PC-9 (cell line): ENCODE measurements at regions not wholly inside any gene's neighbourhood (a gene's known extent, or its start where the extent isn't known, plus 50 kb on each side); places are given as distances from the start of the nearest gene placed in this dataset.

Source experiments
- BruUV-seq: library from RNA; stranded (reverse); fragments of 400-500 nt; replicated peaks from 2 replicates; lab custom pipeline; 2021; lab: Mats Ljungman, UMichigan
- CTCF ChIA-PET: fragments of 300-600 bp; sonication (Branson Sonifier 250); formaldehyde crosslinking; loops from one replicate; lab custom pipeline; 2022; ENCODE audit warnings: antibody characterized with exemption; lab: Charles Lee
- POLR2A ChIA-PET: fragments of 300-600 bp; sonication (Branson Sonifier 250); formaldehyde crosslinking; loops from one replicate; lab custom pipeline; 2022; ENCODE audit warnings: antibody characterized with exemption; ENCODE audit not compliant: unreplicated experiment; lab: Charles Lee
- DNase-seq, 2 experiments: peaks; one replicate each; pipeline versions ENCODE4 v3.0.0 to v3.0.0-alpha.2; 2015 to 2022; ENCODE audit warnings: mixed read lengths in 1 of 2
- H2AFZ ChIP-seq: fragments of 200-600 bp; sonication (generic); 2 replicates; pipeline ENCODE4 v1.8.1; 2017; ENCODE audit warnings: antibody characterized with exemption
- H3F3A ChIP-seq: fragments of 200-600 bp; sonication (generic); 2 replicates; pipeline ENCODE4 v1.8.1; 2017; ENCODE audit warnings: antibody characterized with exemption, mild to moderate bottlenecking, low read depth; ENCODE audit not compliant: insufficient read depth
- H3K27ac ChIP-seq: fragments of 200-600 bp; sonication (generic); 2 replicates; pipeline ENCODE4 v1.6.1; 2016; ENCODE audit warnings: mixed run types
- H3K27me3 ChIP-seq: fragments of 200-600 bp; sonication (generic); 2 replicates; pipeline ENCODE4 v1.6.1; 2016; ENCODE audit warnings: low read depth, mixed run types; ENCODE audit not compliant: insufficient read depth
- H3K36me3 ChIP-seq: fragments of 200-600 bp; sonication (generic); 2 replicates; pipeline ENCODE4 v1.6.1; 2016; ENCODE audit warnings: low read depth, mixed run types
- H3K4me1 ChIP-seq: fragments of 200-600 bp; sonication (generic); replicated peaks from 2 replicates; pipeline ENCODE4 v1.6.1; 2016; ENCODE audit warnings: mixed run types; ENCODE audit not compliant: insufficient read depth
- H3K4me2 ChIP-seq: fragments of 200-600 bp; sonication (generic); 2 replicates; pipeline ENCODE4 v1.6.1; 2017; ENCODE audit warnings: mixed run types
- H3K4me3 ChIP-seq: fragments of 200-600 bp; sonication (generic); 2 replicates; pipeline ENCODE4 v1.6.1; 2016; ENCODE audit warnings: mixed run types
- H3K79me2 ChIP-seq: fragments of 200-600 bp; sonication (generic); 2 replicates; pipeline ENCODE4 v1.6.1; 2017; ENCODE audit warnings: low read depth, mixed run types
- H3K9me2 ChIP-seq: fragments of 200-600 bp; sonication (generic); 2 replicates; pipeline ENCODE4 v1.8.1; 2017; ENCODE audit warnings: mild to moderate bottlenecking; ENCODE audit not compliant: insufficient read depth
- H3K9me3 ChIP-seq: fragments of 200-600 bp; sonication (generic); 2 replicates; pipeline ENCODE4 v1.8.1; 2016; ENCODE audit warnings: low read depth; ENCODE audit not compliant: insufficient read depth
- H4K20me1 ChIP-seq: fragments of 200-600 bp; sonication (generic); 2 replicates; pipeline ENCODE4 v1.8.1; 2017; ENCODE audit not compliant: insufficient read depth
- EZH2 ChIP-seq: fragments of 200-600 bp; sonication (generic); IDR thresholded peaks from 2 replicates; pipeline ENCODE4 v1.8.0; 2017; ENCODE audit warnings: antibody characterized with exemption, low read depth
- intact Hi-C: fragments of 100-400 bp; cut with micrococcal nuclease; formaldehyde crosslinking; loops from one replicate; pipeline ENCODE4 v1.10.0; 2022; ENCODE audit not compliant: unreplicated experiment
- TF ChIP-seq, protein P1 (sequence below): fragments of 200-600 bp; sonication (generic); conservative IDR thresholded peaks from 2 replicates; pipeline ENCODE4 v1.6.1; 2017; ENCODE audit warnings: mixed run types, antibody characterized with exemption, mild to moderate bottlenecking, moderate library complexity

GRCh38 chr11:21625982-21626381 is 566.9 kb upstream of the ANO5 start:
- no peak overlapping the region for H3K4me2 ChIP-seq
- no peaks in the 10 kb centered on the region for H3K9me2 ChIP-seq
- no TSS peak for BruUV-seq
- ChIA-PET CTCF (no interaction called here), POLR2A (no interaction called here)
- H3K4me3 ChIP-seq: no peak overlapping the region
- TF ChIP-seq EZH2: no peak
- H3K79me2 ChIP-seq: no peaks in the 10 kb centered on the region
- H3K9me3 ChIP-seq: no peaks in the 10 kb centered on the region
- no peak for DNase-seq
- H2AFZ ChIP-seq: no peak overlapping the region
- H3K27ac ChIP-seq: no peak overlapping the region
- intact Hi-C loops: no loop called here
- no peaks in the 10 kb centered on the region for H3K36me3 ChIP-seq
- H3K27me3 ChIP-seq: 0 out of 2 replicates have a peak, but pooled peaks cover under 1% of the 10 kb centered on the region
- no peaks in the 10 kb centered on the region for H3F3A ChIP-seq
- no peaks in the 10 kb centered on the region for H3K4me1 ChIP-seq
- no peaks in the 10 kb centered on the region for H4K20me1 ChIP-seq

- Histone ChIP-seq H3K79me2 (no peaks in the 10 kb centered on the region), H4K20me1 (no peaks in the 10 kb centered on the region), H3K27ac (no peak overlapping the region), H3F3A (no peaks in the 10 kb centered on the region), H3K36me3 (no peaks in the 10 kb centered on the region), H3K4me3 (no peak overlapping the region), H3K4me2 (no peak overlapping the region), H3K27me3 (no peaks in the 10 kb centered on the region), H2AFZ (no peak overlapping the region), H3K9me3 (no peaks in the 10 kb centered on the region), H3K4me1 (no peaks in the 10 kb centered on the region), H3K9me2 (no peaks in the 10 kb centered on the region)
- ChIA-PET CTCF (no interaction called here), POLR2A (no interaction called here)
- TF ChIP-seq, protein P1, sequence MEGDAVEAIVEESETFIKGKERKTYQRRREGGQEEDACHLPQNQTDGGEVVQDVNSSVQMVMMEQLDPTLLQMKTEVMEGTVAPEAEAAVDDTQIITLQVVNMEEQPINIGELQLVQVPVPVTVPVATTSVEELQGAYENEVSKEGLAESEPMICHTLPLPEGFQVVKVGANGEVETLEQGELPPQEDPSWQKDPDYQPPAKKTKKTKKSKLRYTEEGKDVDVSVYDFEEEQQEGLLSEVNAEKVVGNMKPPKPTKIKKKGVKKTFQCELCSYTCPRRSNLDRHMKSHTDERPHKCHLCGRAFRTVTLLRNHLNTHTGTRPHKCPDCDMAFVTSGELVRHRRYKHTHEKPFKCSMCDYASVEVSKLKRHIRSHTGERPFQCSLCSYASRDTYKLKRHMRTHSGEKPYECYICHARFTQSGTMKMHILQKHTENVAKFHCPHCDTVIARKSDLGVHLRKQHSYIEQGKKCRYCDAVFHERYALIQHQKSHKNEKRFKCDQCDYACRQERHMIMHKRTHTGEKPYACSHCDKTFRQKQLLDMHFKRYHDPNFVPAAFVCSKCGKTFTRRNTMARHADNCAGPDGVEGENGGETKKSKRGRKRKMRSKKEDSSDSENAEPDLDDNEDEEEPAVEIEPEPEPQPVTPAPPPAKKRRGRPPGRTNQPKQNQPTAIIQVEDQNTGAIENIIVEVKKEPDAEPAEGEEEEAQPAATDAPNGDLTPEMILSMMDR: no peak
- no peak for TF ChIP-seq EZH2
- DNase-seq: no peak
- intact Hi-C loops: no loop called here
- no TSS peak for BruUV-seq
Observed at GRCh38 chr11:21628641-21629040, 564.2 kb upstream of the ANO5 start.

- Histone ChIP-seq H3K79me2 (no peaks in the 10 kb centered on the region), H3K4me2 (no peak overlapping the region), H3K27ac (no peak overlapping the region), H3K27me3 (no peaks in the 10 kb centered on the region), H3K4me1 (no peaks in the 10 kb centered on the region), H3K4me3 (no peak overlapping the region), H4K20me1 (no peaks in the 10 kb centered on the region), H3K36me3 (no peaks in the 10 kb centered on the region), H3K9me3 (no peaks in the 10 kb centered on the region), H3F3A (no peaks in the 10 kb centered on the region), H2AFZ (no peak overlapping the region), H3K9me2 (no peaks in the 10 kb centered on the region)
- no peak for TF ChIP-seq EZH2
- TF ChIP-seq, protein P1: no peak
- ChIA-PET POLR2A (no interaction called here), CTCF (no interaction called here)
- intact Hi-C loops: no loop called here
- no TSS peak for BruUV-seq
- DNase-seq: no peak
Observed at GRCh38 chr11:21630934-21631478, 561.9 kb upstream of the ANO5 start.

DNA sequence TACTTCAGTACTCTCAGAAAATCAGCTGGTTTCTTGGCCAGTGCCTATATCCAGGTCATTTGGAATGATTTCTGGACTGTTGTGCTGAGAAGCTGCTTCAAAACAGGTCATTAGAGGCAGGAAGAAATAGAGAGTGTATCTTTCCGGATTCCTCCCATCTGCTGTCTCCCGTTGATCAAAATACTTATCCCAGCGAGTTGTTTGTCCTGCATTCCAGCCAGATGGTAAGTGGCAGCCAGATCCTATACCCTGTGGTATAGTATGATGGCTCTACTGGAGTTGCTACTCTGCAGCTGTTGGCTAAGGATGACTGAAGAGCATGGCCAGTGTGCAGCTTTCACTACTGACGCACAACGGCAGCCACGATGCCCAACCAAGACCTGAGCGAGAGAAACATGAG is 560.9 kb upstream of the ANO5 start:
- ChIA-PET POLR2A (no interaction called here), CTCF (no interaction called here)
- no peak overlapping the region for H3K4me2 ChIP-seq
- H3K4me3 ChIP-seq: no peak overlapping the region
- no peak for DNase-seq
- TF ChIP-seq, protein P1: no peak
- no peak for TF ChIP-seq EZH2
- no peaks in the 10 kb centered on the region for H3K4me1 ChIP-seq
- no peaks in the 10 kb centered on the region for H3F3A ChIP-seq
- no peaks in the 10 kb centered on the region for H4K20me1 ChIP-seq
- intact Hi-C loops: no loop called here
- H3K27ac ChIP-seq: no peak overlapping the region
- no peaks in the 10 kb centered on the region for H3K9me3 ChIP-seq
- H3K79me2 ChIP-seq: no peaks in the 10 kb centered on the region
- no TSS peak for BruUV-seq
- no peak overlapping the region for H2AFZ ChIP-seq
- H3K36me3 ChIP-seq: no peaks in the 10 kb centered on the region
- no peaks in the 10 kb centered on the region for H3K9me2 ChIP-seq
- no peaks in the 10 kb centered on the region for H3K27me3 ChIP-seq
